NCI-H524 treated with DMSO at 0.1 percent for 48 hours (cell line): ENCODE measurements at regions not wholly inside any gene's neighbourhood (a gene's known extent, or its start where the extent isn't known, plus 50 kb on each side); places are given as distances from the start of the nearest gene placed in this dataset.

ENCODE experiments used
- DNase-seq: peaks from one replicate; lab custom pipeline; 2025; lab: John Stamatoyannopoulos, UW

GRCh38 chr3:25291481-25291905, 136.6 kb upstream of the RARB start:
- DNase-seq, result no peak

- no peak for DNase-seq
Measured at GRCh38 chr3:25292036-25292435, 136.0 kb upstream of the RARB start.

- DNase-seq, result no peak
Measured at GRCh38 chr3:25292595-25292994, 135.5 kb upstream of the RARB start.

GRCh38 chr3:25293736-25294135, 134.3 kb upstream of the RARB start:
- no peak for DNase-seq

GRCh38 chr3:25294169-25294805, 133.8 kb upstream of the RARB start:
- no peak for DNase-seq

- no peak for DNase-seq
Measured at GRCh38 chr3:25297667-25298585, 130.1 kb upstream of the RARB start.

GRCh38 chr3:25300141-25300540, 127.9 kb upstream of the RARB start:
- DNase-seq, result no peak

- DNase-seq, result no peak
Measured at GRCh38 chr3:25304916-25305315, 123.1 kb upstream of the RARB start.

GRCh38 chr3:25306066-25306465, 122.0 kb upstream of the RARB start:
- no peak for DNase-seq

GRCh38 chr3:25306705-25307104, 121.4 kb upstream of the RARB start:
- no peak for DNase-seq

- no peak for DNase-seq
Measured at GRCh38 chr3:25313286-25313685, 114.8 kb upstream of the RARB start.

- no peak for DNase-seq
Measured at GRCh38 chr3:25324954-25325655, 103.0 kb upstream of the RARB start.

- no peak for DNase-seq
Measured at GRCh38 chr3:25335356-25335755, 92.7 kb upstream of the RARB start.

- DNase-seq, result no peak
Measured at GRCh38 chr3:25338158-25338725, 89.8 kb upstream of the RARB start.

- no peak for DNase-seq
Measured at GRCh38 chr3:25339225-25339624, 88.8 kb upstream of the RARB start.

- DNase-seq, result no peak
Measured at GRCh38 chr3:25344670-25345069, 83.4 kb upstream of the RARB start.

- no peak for DNase-seq
Measured at GRCh38 chr3:25349095-25349494, 79.0 kb upstream of the RARB start.

GRCh38 chr3:25349828-25350724, 78.0 kb upstream of the RARB start:
- DNase-seq, result no peak

GRCh38 chr3:25350725-25351114, 77.3 kb upstream of the RARB start:
- DNase-seq, result no peak

GRCh38 chr3:25354071-25354470, 74.0 kb upstream of the RARB start:
- no peak for DNase-seq
